HG03432 (cell line): ENCODE measurements at regions not wholly inside any gene's neighbourhood (a gene's known extent, or its start where the extent isn't known, plus 50 kb on each side); places are given as distances from the start of the nearest gene placed in this dataset.
"Not testable (repeated sequence)": the region's sequence is repeated elsewhere in the genome, so short reads cannot be mapped to it uniquely, and the experiment has no call there.

Source experiments
- ATAC-seq: cut with Tn5 transposase; IDR thresholded peaks from one replicate; pipeline ENCODE4 v1.9.1; 2021; ENCODE audit warnings: mild to moderate bottlenecking, moderate library complexity; ENCODE audit not compliant: unreplicated experiment

- not testable (repeated sequence) for ATAC-seq
These were observed 65.5 kb upstream of the KIF2A start for GRCh38 chr5:62240494-62240893.

- not testable (repeated sequence) for ATAC-seq
These were observed 64.0 kb upstream of the KIF2A start for GRCh38 chr5:62242000-62242399.

- not testable (repeated sequence) for ATAC-seq
These were observed 63.0 kb upstream of the KIF2A start for GRCh38 chr5:62243046-62243445.

- not testable (repeated sequence) for ATAC-seq
These were observed 57.8 kb upstream of the KIF2A start for GRCh38 chr5:62248192-62248591.

GRCh38 chr5:62250085-62250484 lies 55.9 kb upstream of the KIF2A start:
- not testable (repeated sequence) for ATAC-seq

- ATAC-seq = peak; percentile 62
These were observed 55.1 kb upstream of the KIF2A start for GRCh38 chr5:62250919-62251318.

- not testable (repeated sequence) for ATAC-seq
These were observed 53.5 kb upstream of the KIF2A start for GRCh38 chr5:62252519-62252918.

GRCh38 chr5:62255551-62255950 lies 50.5 kb upstream of the KIF2A start:
- ATAC-seq = not testable (repeated sequence)

- peak; percentile 83 for ATAC-seq
These were observed 49.6 kb upstream of the KIF2A start for GRCh38 chr5:62256161-62257019.
